ENCODE measurements at regions not wholly inside any gene's neighbourhood (a gene's known extent, or its start where the extent isn't known, plus 50 kb on each side); places are given as distances from the start of the nearest gene placed in this dataset.
A peak's percentile ranks its signal among the peaks of the same experiment; 100 is the strongest.

GRCh38 chr10:105953056-105953455 lies 1211.5 kb downstream of the SORCS1 start:
- Histone ChIP-seq H3K4me1 (no peaks in the 10 kb centered on the region), H3K4me3 (no peak overlapping the region), H3K27ac (peak overlapping the region in 1 of 2 donors; percentile 43), H3K9me3 (no peaks in the 10 kb centered on the region), H3K27me3 (no peaks in the 10 kb centered on the region), H3K36me3 (no peaks in the 10 kb centered on the region)
- intact Hi-C loops (cut with DNase I; ENCODE audit: low total_unique reads) = no loop called here
- TF ChIP-seq POLR2A (IDR thresholded peaks at IDR 0.05) (no peak), CTCF (IDR thresholded peaks at IDR 0.05) (no peak)
- no peak for DNase-seq

- Histone ChIP-seq H3K36me3 (no peaks in the 10 kb centered on the region), H3K4me1 (no peaks in the 10 kb centered on the region), H3K27ac (peak overlapping the region in 1 of 2 donors; percentile 43), H3K4me3 (no peak overlapping the region), H3K9me3 (no peaks in the 10 kb centered on the region), H3K27me3 (no peaks in the 10 kb centered on the region)
- TF ChIP-seq POLR2A (IDR thresholded peaks at IDR 0.05) (no peak), CTCF (IDR thresholded peaks at IDR 0.05) (no peak)
- no peak for DNase-seq
- intact Hi-C loops (cut with DNase I; ENCODE audit: low total_unique reads) = no loop called here
Observed at GRCh38 chr10:105952153-105952552, 1212.4 kb downstream of the SORCS1 start.

GRCh38 chr10:105950410-105950809 lies 1214.1 kb downstream of the SORCS1 start:
- intact Hi-C loops (cut with DNase I; ENCODE audit: low total_unique reads) = no loop called here
- H3K9me3 ChIP-seq = no peaks in the 10 kb centered on the region
- H3K36me3 ChIP-seq = no peaks in the 10 kb centered on the region
- H3K4me3 ChIP-seq = no peak overlapping the region
- H3K27ac ChIP-seq = peak overlapping the region in 1 of 2 donors; percentile 17
- TF ChIP-seq POLR2A (IDR thresholded peaks at IDR 0.05) (no peak), CTCF (IDR thresholded peaks at IDR 0.05) (peak; percentile 40 to 70 (median 51))
- DNase-seq = peak in 1 of 2 donors; percentile 22
- no peaks in the 10 kb centered on the region for H3K27me3 ChIP-seq
- H3K4me1 ChIP-seq = no peaks in the 10 kb centered on the region

GRCh38 chr10:105949721-105950120 lies 1214.8 kb downstream of the SORCS1 start:
- H3K27ac ChIP-seq = no peak overlapping the region
- intact Hi-C loops (cut with DNase I; ENCODE audit: low total_unique reads) = no loop called here

More at GRCh38 chr10:105949721-105950120, 1214.8 kb downstream of the SORCS1 start:
- H3K36me3 ChIP-seq = no peaks in the 10 kb centered on the region
- no peaks in the 10 kb centered on the region for H3K4me1 ChIP-seq
- H3K27me3 ChIP-seq = no peaks in the 10 kb centered on the region
- TF ChIP-seq CTCF (IDR thresholded peaks at IDR 0.05) (no peak), POLR2A (IDR thresholded peaks at IDR 0.05) (no peak)
- no peaks in the 10 kb centered on the region for H3K9me3 ChIP-seq
- H3K4me3 ChIP-seq = no peak overlapping the region
- no peak for DNase-seq

All from uterus (tissue), 3 donors.